ENCODE measurements at regions not wholly inside any gene's neighbourhood (a gene's known extent, or its start where the extent isn't known, plus 50 kb on each side); places are given as distances from the start of the nearest gene placed in this dataset.
A peak's percentile ranks its signal among the peaks of the same experiment; 100 is the strongest.

GRCh38 chr21:30986965-30987364 is 51.3 kb downstream of the KRTAP19-8 start:
- no peak for DNase-seq (ENCODE audit: low spot score)

GRCh38 chr21:30984889-30985288 is 53.4 kb downstream of the KRTAP19-8 start:
- no peak for DNase-seq (ENCODE audit: low spot score)

- no peak for DNase-seq (ENCODE audit: low spot score)
These were observed 56.9 kb downstream of the KRTAP19-8 start for GRCh38 chr21:30981403-30981802.

GRCh38 chr21:30979054-30979453 is 59.2 kb downstream of the KRTAP19-8 start:
- DNase-seq (ENCODE audit: low spot score): peak; percentile 5

GRCh38 chr21:30964283-30964682 is 74.0 kb downstream of the KRTAP19-8 start:
- no peak for DNase-seq (ENCODE audit: low spot score)

- no peak for DNase-seq (ENCODE audit: low spot score)
These were observed 74.8 kb downstream of the KRTAP19-8 start for GRCh38 chr21:30963502-30963901.

GRCh38 chr21:30962013-30962412 is 76.3 kb downstream of the KRTAP19-8 start:
- no peak for DNase-seq (ENCODE audit: low spot score)

GRCh38 chr21:30958741-30959140 is 77.4 kb upstream of the KRTAP11-1 start:
- DNase-seq (ENCODE audit: low spot score): no peak

- DNase-seq (ENCODE audit: low spot score): no peak
These were observed 75.6 kb upstream of the KRTAP11-1 start for GRCh38 chr21:30957010-30957409.

GRCh38 chr21:30953605-30954004 is 72.2 kb upstream of the KRTAP11-1 start:
- DNase-seq (ENCODE audit: low spot score): no peak

- no peak for DNase-seq (ENCODE audit: low spot score)
These were observed 65.8 kb upstream of the KRTAP11-1 start for GRCh38 chr21:30947141-30947540.

- no peak for DNase-seq (ENCODE audit: low spot score)
These were observed 62.5 kb upstream of the KRTAP11-1 start for GRCh38 chr21:30943920-30944319.

GRCh38 chr21:30943243-30943642 is 61.9 kb upstream of the KRTAP11-1 start:
- DNase-seq (ENCODE audit: low spot score): no peak

GRCh38 chr21:30942192-30942591 is 60.8 kb upstream of the KRTAP11-1 start:
- no peak for DNase-seq (ENCODE audit: low spot score)

- DNase-seq (ENCODE audit: low spot score): no peak
These were observed 54.8 kb upstream of the KRTAP11-1 start for GRCh38 chr21:30936207-30936606.

GRCh38 chr21:30935889-30936168 is 54.4 kb upstream of the KRTAP11-1 start:
- DNase-seq (ENCODE audit: low spot score): no peak

GRCh38 chr21:30935121-30935888 is 53.9 kb upstream of the KRTAP11-1 start:
- no peak for DNase-seq (ENCODE audit: low spot score)

- no peak for DNase-seq (ENCODE audit: low spot score)
These were observed 51.3 kb upstream of the KRTAP11-1 start for GRCh38 chr21:30932686-30933085.
